Cardiac muscle cell (in vitro differentiated cells and primary cell): ENCODE measurements at regions not wholly inside any gene's neighbourhood (a gene's known extent, or its start where the extent isn't known, plus 50 kb on each side); places are given as distances from the start of the nearest gene placed in this dataset.
"Not testable (repeated sequence)": the region's sequence is repeated elsewhere in the genome, so short reads cannot be mapped to it uniquely, and the experiment has no call there.

Experiments
- DNase-seq, 2 donors: peaks; one replicate each; pipeline versions ENCODE4 v3.0.0 to v3.0.0-alpha.2; 2010 to 2017; ENCODE audit warnings: low read depth in 1 of 2, low spot score in 1 of 2
- H3K27ac ChIP-seq: fragments of 200-600 bp; sonication (generic); 2 replicates; pipeline ENCODE4 v1.5.1; 2016
- H3K27me3 ChIP-seq: fragments of 200-600 bp; sonication (generic); 2 replicates; pipeline ENCODE4 v1.6.0; 2016; ENCODE audit warnings: control low read depth
- H3K36me3 ChIP-seq: fragments of 200-600 bp; sonication (generic); 2 replicates; pipeline ENCODE4 v1.5.1; 2016; ENCODE audit warnings: control low read depth
- H3K4me1 ChIP-seq: fragments of 200-600 bp; sonication (generic); 2 replicates; pipeline ENCODE4 v1.8.1; 2017; ENCODE audit warnings: low read depth, mild to moderate bottlenecking, mixed run types
- H3K4me3 ChIP-seq: fragments of 200-600 bp; sonication (generic); 2 replicates; pipeline ENCODE4 v1.5.1; 2016; ENCODE audit warnings: mild to moderate bottlenecking
- H3K9me3 ChIP-seq: fragments of 200-600 bp; sonication (generic); 2 replicates; pipeline ENCODE4 v1.5.1; 2017; ENCODE audit warnings: low read depth, mild to moderate bottlenecking, control low read depth
- CTCF ChIP-seq: IDR thresholded peaks from 2 replicates; pipeline ENCODE4 v1.5.1; 2012; ENCODE audit warnings: low read depth, mild to moderate bottlenecking, low read length

GRCh38 chrX:115906881-115907280 lies 263.7 kb upstream of the AGTR2 start:
- no peaks in the 10 kb centered on the region for H3K27me3 ChIP-seq
- no peak for DNase-seq
- no peaks in the 10 kb centered on the region for H3K36me3 ChIP-seq
- no peak overlapping the region for H3K4me3 ChIP-seq
- H3K27ac ChIP-seq = no peak overlapping the region
- H3K9me3 ChIP-seq = no peaks in the 10 kb centered on the region
- no peaks in the 10 kb centered on the region for H3K4me1 ChIP-seq
- no peak for TF ChIP-seq CTCF

- no peak overlapping the region for H3K27ac ChIP-seq
- DNase-seq = no peak
- H3K36me3 ChIP-seq = no peaks in the 10 kb centered on the region
- H3K4me1 ChIP-seq = no peaks in the 10 kb centered on the region
- H3K9me3 ChIP-seq = no peaks in the 10 kb centered on the region
- no peak for TF ChIP-seq CTCF
- no peaks in the 10 kb centered on the region for H3K27me3 ChIP-seq
- H3K4me3 ChIP-seq = no peak overlapping the region
Measured at GRCh38 chrX:115909017-115909416, 261.5 kb upstream of the AGTR2 start.

- Histone ChIP-seq H3K27me3 (no peaks in the 10 kb centered on the region), H3K9me3 (no peaks in the 10 kb centered on the region), H3K36me3 (no peaks in the 10 kb centered on the region), H3K27ac (no peak overlapping the region), H3K4me3 (no peak overlapping the region), H3K4me1 (no peaks in the 10 kb centered on the region)
- TF ChIP-seq CTCF = no peak
- DNase-seq = no peak
Measured at GRCh38 chrX:115911967-115912366, 258.6 kb upstream of the AGTR2 start.

- Histone ChIP-seq H3K4me3 (no peak overlapping the region), H3K9me3 (no peaks in the 10 kb centered on the region), H3K27me3 (no peaks in the 10 kb centered on the region), H3K36me3 (no peaks in the 10 kb centered on the region), H3K4me1 (no peaks in the 10 kb centered on the region), H3K27ac (no peak overlapping the region)
- no peak for TF ChIP-seq CTCF
- DNase-seq = no peak
Measured at GRCh38 chrX:115912372-115912897, 258.1 kb upstream of the AGTR2 start.

GRCh38 chrX:115913575-115913974 lies 257.0 kb upstream of the AGTR2 start:
- no peak for TF ChIP-seq CTCF
- Histone ChIP-seq H3K27ac (no peak overlapping the region), H3K27me3 (no peaks in the 10 kb centered on the region), H3K36me3 (no peaks in the 10 kb centered on the region), H3K4me1 (no peaks in the 10 kb centered on the region), H3K9me3 (no peaks in the 10 kb centered on the region), H3K4me3 (no peak overlapping the region)
- no peak for DNase-seq

- not testable (repeated sequence) for H3K27ac ChIP-seq, H3K36me3 ChIP-seq, H3K4me3 ChIP-seq, DNase-seq, H3K4me1 ChIP-seq, H3K27me3 ChIP-seq, H3K9me3 ChIP-seq
Measured at GRCh38 chrX:115915625-115916024, 254.9 kb upstream of the AGTR2 start.
